GM21576 (cell line): ENCODE measurements at regions not wholly inside any gene's neighbourhood (a gene's known extent, or its start where the extent isn't known, plus 50 kb on each side); places are given as distances from the start of the nearest gene placed in this dataset.
"Not testable (repeated sequence)": the region's sequence is repeated elsewhere in the genome, so short reads cannot be mapped to it uniquely, and the experiment has no call there.

Experiments
- ATAC-seq: cut with Tn5 transposase; IDR thresholded peaks from one replicate; pipeline ENCODE4 v1.9.1; 2021; ENCODE audit warnings: mild to moderate bottlenecking, moderate library complexity; ENCODE audit not compliant: unreplicated experiment

GRCh38 chr9:81371824-81372223 is 317.5 kb downstream of the TLE1 start:
- ATAC-seq = no peak

GRCh38 chr9:81370650-81371049 is 318.7 kb downstream of the TLE1 start:
- no peak for ATAC-seq

GRCh38 chr9:81370096-81370495 is 319.3 kb downstream of the TLE1 start:
- no peak for ATAC-seq

- no peak for ATAC-seq
These were observed 320.2 kb downstream of the TLE1 start for GRCh38 chr9:81369121-81369520.

- ATAC-seq = no peak
These were observed 325.3 kb downstream of the TLE1 start for GRCh38 chr9:81363916-81364480.

GRCh38 chr9:81361296-81361695 is 328.1 kb downstream of the TLE1 start:
- ATAC-seq = no peak

GRCh38 chr9:81351166-81351565 is 338.2 kb downstream of the TLE1 start:
- ATAC-seq = no peak

GRCh38 chr9:81344366-81344765 is 345.0 kb downstream of the TLE1 start:
- ATAC-seq = no peak

GRCh38 chr9:81335879-81336421 is 353.4 kb downstream of the TLE1 start:
- ATAC-seq = no peak

- ATAC-seq = no peak
These were observed 367.8 kb downstream of the TLE1 start for GRCh38 chr9:81321551-81321950.

GRCh38 chr9:81320909-81321482 is 368.4 kb downstream of the TLE1 start:
- ATAC-seq = no peak

GRCh38 chr9:81318571-81318970 is 370.8 kb downstream of the TLE1 start:
- ATAC-seq = no peak

GRCh38 chr9:81317939-81318338 is 371.4 kb downstream of the TLE1 start:
- ATAC-seq = no peak

- ATAC-seq = no peak
These were observed 372.1 kb downstream of the TLE1 start for GRCh38 chr9:81317223-81317622.

- no peak for ATAC-seq
These were observed 374.9 kb downstream of the TLE1 start for GRCh38 chr9:81314490-81314889.

- no peak for ATAC-seq
These were observed 375.5 kb downstream of the TLE1 start for GRCh38 chr9:81313877-81314276.

GRCh38 chr9:81312346-81312745 is 377.0 kb downstream of the TLE1 start:
- ATAC-seq = no peak

- no peak for ATAC-seq
These were observed 380.9 kb downstream of the TLE1 start for GRCh38 chr9:81308404-81308803.

GRCh38 chr9:81307791-81308190 is 381.6 kb downstream of the TLE1 start:
- not testable (repeated sequence) for ATAC-seq

- ATAC-seq = no peak
These were observed 383.7 kb downstream of the TLE1 start for GRCh38 chr9:81305561-81306182.

GRCh38 chr9:81303658-81304057 is 385.7 kb downstream of the TLE1 start:
- ATAC-seq = no peak

- no peak for ATAC-seq
These were observed 395.7 kb downstream of the TLE1 start for GRCh38 chr9:81293651-81294050.
